ENCODE measurements at regions not wholly inside any gene's neighbourhood (a gene's known extent, or its start where the extent isn't known, plus 50 kb on each side); places are given as distances from the start of the nearest gene placed in this dataset.
"Not testable (repeated sequence)": the region's sequence is repeated elsewhere in the genome, so short reads cannot be mapped to it uniquely, and the experiment has no call there.

DNA sequence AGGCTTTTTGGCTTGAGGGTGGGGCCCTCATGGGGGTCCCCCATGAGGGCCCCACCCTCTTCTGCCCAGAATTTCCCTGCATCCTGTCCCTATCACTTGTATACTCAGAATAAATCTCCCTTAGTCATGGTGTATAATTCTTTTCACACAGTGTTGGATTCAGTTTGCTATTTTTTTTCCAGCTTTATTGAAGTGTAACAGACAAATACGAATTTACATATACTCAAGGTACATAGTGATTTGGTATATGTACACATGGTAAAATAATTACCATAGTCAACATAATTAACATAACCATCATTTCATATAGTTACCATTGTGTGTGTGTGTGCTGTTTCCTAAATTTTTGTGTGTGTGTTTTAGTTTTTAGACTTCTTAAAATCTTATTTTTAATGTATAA lies 289.4 kb downstream of the CNTNAP3B start:
- not testable (repeated sequence) for DNase-seq (ENCODE audit: low read depth, low spot score)

DNA sequence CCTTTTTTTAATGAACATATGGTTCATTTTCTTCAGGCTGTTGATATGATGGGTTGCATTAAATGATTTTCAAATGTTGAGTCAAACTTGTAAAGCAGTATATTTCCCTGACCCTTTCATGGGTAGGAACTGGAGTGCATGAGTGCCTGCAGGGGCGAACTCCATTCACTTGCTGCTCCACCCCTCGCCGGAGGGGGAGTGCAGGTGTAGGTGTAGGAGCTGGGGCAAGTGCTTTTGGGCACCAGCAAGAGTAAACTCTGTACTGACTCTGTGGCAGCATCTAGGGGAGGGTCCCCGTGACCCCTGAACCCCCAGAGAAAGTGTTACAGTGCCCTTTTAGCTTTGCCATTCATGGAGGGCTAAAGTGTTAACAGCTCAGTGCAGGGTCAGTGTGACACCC lies 290.3 kb downstream of the CNTNAP3B start:
- not testable (repeated sequence) for DNase-seq (ENCODE audit: low read depth, low spot score)

DNA sequence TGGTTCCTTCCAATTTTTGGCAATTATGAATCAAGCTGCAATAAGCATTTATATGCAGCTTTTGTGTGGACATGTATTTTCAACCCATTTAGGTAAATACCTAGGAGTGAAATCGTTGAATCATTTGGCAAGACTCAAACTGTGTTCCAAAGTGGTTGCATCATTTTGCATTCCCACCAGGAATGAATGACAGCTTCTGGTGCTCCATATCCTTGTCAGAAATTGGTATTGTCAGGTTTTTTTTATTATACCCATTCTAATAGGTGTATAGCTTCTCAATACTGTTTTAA lies 290.7 kb downstream of the CNTNAP3B start:
- DNase-seq (ENCODE audit: low read depth, low spot score), result not testable (repeated sequence)

DNA sequence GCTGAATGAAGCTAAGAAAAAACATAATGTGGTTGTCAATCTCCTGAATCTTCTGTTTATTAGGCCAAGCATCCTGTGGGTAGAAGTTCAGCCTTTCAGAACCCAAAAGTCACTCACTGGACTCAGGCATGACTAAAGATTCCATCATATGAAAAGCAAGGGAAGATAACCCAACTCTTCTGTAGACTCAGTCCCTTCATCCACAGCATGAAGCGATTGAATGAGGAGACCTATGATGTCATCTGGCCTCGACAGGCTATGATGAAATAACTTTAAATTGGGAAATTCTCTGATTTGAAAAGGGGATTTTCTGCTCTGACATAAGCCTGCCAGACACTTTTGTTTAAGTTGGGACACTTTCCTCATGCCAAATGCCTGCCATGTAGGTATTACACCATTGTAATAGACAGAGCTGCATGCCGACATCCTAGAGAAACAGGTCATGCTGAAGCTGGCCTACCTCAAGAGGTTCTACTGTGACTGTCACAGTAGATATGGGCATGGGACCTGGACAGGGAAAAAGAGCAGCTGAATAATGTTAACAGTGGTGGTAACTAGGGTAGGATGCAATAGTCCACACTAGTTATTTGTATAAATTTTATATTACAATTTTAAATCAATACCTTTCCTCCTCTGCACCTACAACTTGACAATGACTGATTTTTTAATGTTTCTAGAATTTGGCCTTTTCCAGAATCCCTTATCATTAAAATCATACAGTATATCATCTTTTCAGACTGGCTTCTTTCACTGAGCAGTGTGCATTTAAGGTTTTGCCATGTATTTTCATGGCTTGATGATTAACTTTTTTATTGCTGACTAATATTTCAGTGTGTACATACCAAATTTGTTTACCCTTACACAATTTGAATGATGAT lies 291.3 kb downstream of the CNTNAP3B start:
- not testable (repeated sequence) for DNase-seq (ENCODE audit: low read depth, low spot score)

DNA sequence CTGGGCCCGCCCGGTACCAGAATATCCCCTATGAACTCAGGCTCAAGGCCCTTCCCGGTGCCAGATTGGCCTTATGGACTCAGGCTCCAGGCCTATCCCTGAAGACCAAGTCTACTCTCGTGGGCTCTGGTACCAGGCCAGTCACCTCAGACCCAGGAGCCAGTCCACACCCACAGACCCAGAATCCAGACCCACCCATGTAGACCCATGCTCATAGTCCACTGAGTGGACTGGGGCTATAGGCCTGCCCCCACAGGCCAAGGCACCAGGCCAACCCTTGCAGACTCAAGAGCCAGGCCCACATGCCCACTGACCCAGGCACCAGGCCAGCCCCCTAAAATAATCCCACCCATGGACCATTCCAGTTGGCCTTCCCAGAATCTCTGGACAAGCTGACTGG lies 296.1 kb downstream of the CNTNAP3B start:
- DNase-seq (ENCODE audit: low read depth, low spot score), result not testable (repeated sequence)

DNA sequence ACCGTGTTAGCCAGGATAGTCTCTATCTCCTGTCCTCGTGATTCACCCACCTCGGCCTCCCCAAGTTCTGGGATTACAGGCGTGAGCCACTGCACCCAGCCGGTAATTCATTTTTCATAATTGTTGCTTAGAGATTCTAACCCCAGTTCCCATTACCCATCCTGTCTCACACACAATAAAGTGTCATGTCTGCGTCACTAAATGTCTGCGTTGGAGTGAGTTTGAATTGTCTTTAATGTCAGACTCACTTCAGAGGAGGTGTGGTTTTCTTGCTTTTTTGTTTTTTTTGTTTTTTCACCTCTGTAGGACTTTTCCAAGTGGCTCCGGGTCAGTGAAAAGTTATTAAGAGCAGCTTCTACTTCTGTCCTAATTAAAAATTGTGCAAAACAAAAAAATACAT lies 304.5 kb downstream of the CNTNAP3B start:
- DNase-seq (ENCODE audit: low read depth, low spot score), result not testable (repeated sequence)

DNA sequence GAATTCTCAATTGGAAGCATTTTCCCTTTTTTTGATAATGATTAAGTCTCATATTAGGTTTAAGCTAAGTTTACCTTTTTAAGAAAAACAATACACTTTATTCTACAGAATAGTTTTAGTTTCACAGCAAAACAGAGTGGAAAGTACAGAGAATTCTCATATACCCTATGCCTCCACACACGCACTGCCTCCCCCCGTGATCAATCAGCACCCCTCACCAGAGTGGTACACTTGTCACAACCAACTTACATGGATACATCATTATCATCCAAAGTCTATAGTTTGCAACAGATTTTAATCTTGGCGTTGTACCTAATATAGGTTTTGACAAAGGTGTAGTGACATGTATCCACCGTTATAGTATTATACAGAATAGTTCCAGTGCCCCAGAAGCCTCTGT lies 326.5 kb downstream of the CNTNAP3B start:
- DNase-seq (ENCODE audit: low read depth, low spot score), result not testable (repeated sequence)

DNA sequence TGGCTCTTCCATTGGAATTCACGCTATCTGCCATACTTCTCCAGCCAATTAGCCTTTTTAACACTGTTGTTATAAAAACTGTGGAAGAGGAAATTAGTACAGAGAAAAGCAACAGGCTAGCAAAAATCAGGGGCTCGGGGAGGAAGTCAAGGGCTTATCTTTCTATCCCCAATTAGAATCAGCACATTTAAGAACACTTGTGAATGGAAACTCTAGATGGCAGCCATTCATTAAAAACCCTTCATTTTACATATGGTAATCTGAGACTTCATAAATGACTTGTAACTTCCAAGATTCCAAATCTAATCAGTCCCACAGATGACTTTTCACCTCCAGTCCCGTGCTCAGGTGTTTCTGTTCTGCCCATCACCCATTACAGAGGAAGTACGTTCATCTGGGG lies 330.5 kb downstream of the CNTNAP3B start:
- not testable (repeated sequence) for DNase-seq (ENCODE audit: low read depth, low spot score)

DNA sequence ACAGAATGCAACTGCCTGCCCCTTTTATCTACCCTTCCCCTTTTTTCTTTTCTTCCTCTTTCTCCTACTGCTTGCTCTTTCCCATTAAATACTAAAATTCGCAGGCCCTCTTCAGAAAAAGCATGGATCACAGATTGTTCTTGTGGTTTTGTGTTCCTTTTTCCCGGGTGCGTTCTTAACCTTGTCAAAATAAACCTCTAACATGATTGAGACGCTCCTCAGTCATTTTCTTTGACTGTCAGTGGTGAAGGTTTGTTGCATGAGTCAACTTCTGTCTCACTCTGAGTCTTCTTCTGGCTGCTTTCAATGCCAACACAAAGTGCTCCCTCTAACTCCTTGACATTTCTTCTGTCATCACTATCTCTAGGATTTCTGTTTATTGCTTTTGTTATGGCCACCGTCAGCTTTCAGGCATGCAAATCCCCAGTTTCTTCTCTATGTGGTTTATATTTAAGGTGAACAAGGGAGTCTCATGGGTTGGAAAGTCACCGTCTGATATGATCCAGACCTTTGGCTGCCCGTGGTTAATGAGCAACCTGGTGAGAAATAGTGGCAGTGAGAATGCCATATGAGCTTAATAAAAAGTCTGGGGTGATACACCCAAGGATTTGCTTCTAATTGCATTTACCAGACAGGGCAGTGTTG lies 338.4 kb downstream of the CNTNAP3B start:
- not testable (repeated sequence) for DNase-seq (ENCODE audit: low read depth, low spot score)

DNA sequence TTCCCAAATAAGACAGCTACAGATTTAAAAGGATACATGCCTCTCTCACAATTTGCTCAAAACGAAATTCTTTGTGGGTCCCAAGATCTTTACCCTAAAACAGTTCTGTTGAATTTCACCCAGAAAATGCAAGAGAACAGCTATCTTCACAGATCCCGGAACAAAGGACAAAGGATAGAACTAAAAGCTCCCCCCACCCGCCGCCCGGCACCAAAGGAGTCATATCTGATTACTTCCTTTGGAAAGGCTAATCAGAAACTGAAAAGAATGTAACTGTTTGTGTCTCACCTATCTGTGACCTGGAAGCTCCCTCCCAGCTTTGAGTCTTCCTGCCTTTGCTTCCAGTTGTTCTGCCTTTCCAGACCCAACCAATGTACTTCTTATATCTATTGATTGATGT lies 339.2 kb downstream of the CNTNAP3B start:
- not testable (repeated sequence) for DNase-seq (ENCODE audit: low read depth, low spot score)

DNA sequence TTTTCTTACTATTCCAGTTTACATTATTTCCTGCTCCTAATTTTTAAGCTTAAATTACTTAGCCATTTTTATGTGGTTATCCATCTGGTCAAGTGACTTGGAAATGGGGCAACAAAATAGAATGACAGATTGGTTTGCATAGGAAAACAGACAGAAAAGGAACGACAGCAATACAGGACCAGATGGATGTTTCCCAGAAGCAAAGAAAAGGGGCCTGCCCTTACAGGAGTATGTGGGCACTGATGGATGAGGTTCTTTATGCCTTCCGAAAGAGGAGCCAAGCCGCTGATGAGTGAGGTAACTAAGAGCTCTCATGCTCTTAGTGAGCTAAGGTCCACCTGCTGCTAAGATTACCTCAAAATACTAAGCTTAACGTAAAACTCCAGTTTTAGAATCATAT lies 339.8 kb downstream of the CNTNAP3B start:
- DNase-seq (ENCODE audit: low read depth, low spot score), result not testable (repeated sequence)

DNA sequence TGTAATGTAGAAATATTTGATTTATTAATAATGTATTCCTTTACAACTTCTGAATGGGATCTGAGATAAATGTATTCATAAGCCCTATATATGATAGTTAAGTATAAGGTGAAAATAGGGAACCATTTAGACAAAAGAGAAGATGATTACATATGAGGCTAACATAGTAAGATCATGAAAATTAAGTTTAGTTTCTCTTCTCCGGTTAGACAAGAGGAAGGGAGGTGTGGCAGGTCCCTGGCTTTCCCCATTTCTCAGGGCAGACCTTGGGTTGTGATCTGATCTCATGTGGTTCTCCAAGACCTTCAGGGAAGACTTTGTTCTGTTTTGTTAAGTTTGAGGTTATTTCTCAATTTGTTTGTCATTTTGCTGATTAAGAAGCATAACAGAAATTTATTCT lies 341.3 kb downstream of the CNTNAP3B start:
- not testable (repeated sequence) for DNase-seq (ENCODE audit: low read depth, low spot score)

DNA sequence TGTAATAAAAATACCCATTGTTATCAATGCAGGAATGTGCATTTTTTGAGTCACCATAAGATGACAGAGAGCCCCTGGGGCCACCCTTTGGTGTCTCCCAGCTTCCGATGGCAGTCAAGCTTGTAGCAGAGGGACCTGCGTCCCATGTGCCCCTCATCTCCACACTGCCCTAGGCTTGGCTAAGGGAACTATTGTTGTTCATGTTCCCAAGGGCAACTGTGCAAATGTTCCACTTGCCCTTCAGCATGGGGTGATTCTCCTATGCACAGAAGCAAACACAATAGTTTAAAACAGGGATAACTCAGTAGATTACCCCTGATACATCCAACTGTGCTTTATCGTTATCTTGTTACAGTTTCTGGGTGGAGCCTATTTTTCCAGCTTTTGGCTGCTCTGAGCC lies 342.0 kb downstream of the CNTNAP3B start:
- DNase-seq (ENCODE audit: low read depth, low spot score), result not testable (repeated sequence)

DNA sequence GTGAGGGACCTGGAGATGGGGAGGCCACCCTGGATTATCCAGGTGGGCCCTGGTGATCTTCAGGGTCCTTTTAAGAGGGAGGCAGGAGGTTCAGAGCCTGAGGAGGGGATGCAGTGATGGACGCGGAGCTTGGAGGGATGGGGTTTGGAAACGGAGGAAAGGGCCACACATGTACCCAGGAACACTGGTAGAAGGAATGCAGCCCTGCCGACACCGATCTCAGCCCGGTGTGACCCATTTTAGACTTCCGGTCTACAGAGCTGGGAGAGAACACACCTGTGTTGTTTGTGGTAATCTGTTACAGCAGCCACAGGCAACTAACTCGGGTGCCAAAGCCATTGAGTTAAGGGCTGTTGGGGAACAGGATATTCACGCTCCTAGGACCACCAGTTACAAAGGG lies 345.2 kb downstream of the CNTNAP3B start:
- not testable (repeated sequence) for DNase-seq (ENCODE audit: low read depth, low spot score)

DNA sequence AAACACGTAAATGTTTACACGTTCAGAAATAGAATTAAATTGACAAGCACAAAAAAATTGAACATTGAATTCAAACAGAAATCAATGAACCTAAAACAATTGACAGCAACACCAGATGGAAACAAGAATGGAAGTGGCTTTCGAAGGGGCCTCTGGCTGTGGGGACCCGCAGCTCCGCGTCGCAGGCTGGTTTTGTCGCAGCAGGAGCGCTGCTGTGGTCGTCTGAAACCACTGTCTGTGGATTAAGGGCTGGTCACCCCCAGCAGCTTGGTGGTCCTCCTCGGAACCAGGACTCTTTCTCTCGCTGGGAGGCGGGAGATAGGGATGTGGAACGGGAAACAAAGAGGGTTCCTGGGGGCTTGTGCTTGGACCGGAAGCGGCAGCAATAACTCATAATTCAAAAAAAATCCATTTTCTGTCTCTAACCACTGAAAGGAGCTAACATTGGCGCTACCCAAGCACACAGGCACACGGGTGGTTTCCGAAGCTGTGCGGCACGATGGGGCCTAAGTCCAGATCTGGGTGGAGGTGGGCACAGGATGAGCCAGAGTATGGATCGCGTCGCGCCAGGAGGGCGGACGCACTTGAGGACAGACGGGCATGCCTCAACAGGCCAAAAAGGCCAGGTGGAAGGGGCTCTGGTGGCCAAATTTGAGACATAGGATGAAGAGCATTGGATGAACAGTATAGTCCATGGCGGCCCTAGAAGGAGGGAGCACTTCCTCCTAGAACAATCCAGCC lies 346.0 kb downstream of the CNTNAP3B start:
- DNase-seq (ENCODE audit: low read depth, low spot score), result not testable (repeated sequence)

DNA sequence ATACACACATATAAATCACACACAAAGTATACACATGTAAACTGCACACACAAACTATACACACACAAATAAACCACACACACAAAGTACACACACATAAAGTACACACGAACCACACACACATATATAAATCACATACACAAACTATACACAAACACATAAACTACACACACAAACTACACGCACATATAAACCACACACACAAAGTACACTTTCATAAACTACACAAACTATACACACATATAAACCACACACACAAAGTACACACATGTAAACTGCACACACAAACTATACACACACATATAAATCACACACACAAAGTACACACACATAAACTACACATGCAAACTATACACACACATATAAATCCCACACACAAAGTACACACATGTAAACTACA lies 347.3 kb downstream of the CNTNAP3B start:
- DNase-seq (ENCODE audit: low read depth, low spot score), result not testable (repeated sequence)

DNA sequence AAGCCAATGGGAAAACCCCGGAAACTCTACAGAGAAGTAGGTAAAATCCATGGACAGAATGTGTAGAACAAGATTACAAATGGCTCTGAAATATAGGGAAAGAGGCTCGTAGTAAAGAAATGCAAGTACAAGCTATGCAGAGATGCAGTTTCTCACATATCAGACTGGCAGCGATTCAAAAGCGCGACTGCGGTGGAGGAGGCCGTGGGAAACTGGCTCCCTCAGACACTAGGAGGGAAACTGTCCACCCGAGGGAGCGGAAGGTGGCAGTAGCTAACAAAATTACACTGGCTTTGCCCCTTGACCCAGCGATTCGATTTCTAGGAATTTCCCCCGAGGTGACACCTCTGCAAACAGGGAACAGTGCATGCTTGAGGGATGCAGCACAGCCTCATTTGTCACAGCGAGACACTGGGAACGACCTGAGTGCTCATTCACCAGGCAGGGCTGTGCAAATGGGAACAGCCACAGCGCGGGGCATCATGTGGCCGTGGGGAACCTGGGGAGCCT lies 349.3 kb downstream of the CNTNAP3B start:
- not testable (repeated sequence) for DNase-seq (ENCODE audit: low read depth, low spot score)

DNA sequence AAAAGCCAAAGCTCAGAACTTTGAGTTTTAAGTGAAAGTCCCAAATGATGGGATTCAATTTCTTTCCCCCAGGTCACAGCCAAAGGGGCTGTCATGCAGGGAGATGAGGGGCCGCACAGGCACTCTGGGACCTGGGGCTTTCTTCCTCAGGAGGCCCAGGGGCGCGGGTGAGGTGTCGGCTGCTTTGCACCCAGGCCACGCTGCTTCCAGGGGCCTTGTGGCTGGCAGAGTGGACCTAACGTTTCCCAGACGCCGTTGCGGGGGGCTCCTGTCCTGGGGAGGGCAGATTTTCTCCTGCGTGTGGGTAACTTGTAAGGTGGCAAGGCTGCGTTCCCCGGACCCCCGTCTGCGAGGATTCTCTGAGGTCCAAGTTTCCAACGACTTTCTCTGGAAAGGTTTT lies 350.0 kb downstream of the CNTNAP3B start:
- DNase-seq (ENCODE audit: low read depth, low spot score), result not testable (repeated sequence)

DNA sequence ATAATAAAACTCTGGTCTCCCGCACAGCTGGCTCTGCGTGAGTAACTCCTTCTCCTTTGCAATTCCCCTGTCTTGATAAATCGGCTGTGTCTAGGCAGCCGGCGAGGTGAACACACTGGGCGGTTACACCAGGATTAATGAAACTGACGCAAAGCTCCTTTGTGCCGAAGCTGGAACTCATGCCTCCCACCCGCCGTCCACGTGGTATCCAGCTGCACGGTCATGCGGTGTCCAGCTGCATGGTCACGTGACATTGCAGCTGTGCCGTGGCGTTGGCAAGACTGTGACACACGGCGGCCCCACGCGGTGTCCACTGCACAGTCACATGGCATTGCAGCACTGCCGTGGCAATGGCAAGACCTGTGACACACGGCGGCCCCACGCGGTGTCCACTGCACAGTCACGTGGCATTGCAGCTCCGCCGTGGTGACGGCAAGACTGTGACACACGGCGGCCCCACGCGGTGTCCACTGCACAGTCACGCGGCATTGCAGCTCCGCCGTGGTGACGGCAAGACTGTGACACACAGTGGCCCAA lies 350.6 kb downstream of the CNTNAP3B start:
- DNase-seq (ENCODE audit: low read depth, low spot score), result not testable (repeated sequence)

DNA sequence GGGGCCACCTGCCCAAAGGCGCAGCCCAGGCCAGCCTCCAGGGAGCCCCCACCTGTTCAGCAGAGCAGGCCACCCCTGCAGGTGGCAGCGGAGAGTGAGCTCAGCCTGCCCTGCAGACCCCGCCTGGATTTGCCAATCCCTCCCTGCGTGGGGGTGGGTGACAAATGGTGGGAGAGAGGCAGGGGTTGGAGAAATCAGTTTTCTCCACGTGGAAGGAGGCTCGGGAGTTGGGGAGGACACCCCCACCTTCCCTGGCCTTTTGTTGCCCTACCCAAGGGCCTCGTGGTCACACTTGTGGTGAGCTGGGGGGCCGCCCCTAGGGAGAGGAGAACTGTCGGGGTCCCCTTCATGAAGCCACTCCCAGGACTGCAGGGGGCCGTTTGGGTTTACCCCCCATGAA lies 351.7 kb downstream of the CNTNAP3B start:
- DNase-seq (ENCODE audit: low read depth, low spot score), result not testable (repeated sequence)

DNA sequence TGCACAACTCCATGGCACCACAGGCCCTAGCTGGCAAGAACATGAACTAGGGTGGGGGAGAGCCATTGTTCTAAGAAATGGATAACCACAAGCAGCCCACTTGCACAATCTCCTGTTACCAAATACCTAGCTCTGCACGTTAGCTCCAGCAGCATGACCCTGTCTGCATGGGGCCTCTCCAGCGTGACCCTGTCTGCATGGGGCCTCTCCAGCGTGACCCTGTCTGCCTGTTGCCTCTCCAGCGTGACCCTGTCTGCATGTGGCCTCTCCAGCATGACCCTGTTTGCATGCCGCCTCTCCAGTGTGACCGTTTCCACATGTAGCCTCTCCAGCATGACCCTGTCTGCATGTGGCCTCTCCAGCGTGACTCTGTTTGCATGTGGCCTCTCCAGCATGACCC lies 356.7 kb downstream of the CNTNAP3B start:
- not testable (repeated sequence) for DNase-seq (ENCODE audit: low read depth, low spot score)

DNA sequence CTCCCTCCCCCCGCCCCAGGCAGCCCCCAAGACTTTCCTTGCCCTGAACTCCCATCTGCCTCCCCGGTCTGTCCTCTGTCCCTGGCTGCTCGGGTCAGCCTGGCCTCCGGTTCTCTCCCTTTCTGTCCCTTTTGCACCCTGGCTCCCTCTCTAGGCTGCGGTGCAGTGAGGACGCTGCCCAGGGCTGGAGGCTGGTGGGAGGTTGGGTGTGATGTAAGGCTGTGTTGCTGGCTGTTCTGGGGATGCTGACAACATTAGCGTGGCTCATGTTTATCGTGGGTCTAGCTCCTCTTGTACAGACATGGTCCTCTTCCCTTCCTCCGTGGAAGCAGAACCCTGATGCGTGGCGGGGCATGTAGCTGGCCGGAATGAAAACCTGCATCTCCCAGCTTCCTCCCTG lies 357.5 kb downstream of the CNTNAP3B start:
- DNase-seq (ENCODE audit: low read depth, low spot score), result not testable (repeated sequence)
